NOMO-1 (cell line): ENCODE measurements at regions not wholly inside any gene's neighbourhood (a gene's known extent, or its start where the extent isn't known, plus 50 kb on each side); places are given as distances from the start of the nearest gene placed in this dataset.
"Not testable (repeated sequence)": the region's sequence is repeated elsewhere in the genome, so short reads cannot be mapped to it uniquely, and the experiment has no call there.

Experiments used
- DNase-seq, 2 experiments: peaks; one replicate each; lab custom pipeline; 2025; ENCODE audit not compliant: unreplicated experiment in 2 of 2; lab: John Stamatoyannopoulos, UW

DNA sequence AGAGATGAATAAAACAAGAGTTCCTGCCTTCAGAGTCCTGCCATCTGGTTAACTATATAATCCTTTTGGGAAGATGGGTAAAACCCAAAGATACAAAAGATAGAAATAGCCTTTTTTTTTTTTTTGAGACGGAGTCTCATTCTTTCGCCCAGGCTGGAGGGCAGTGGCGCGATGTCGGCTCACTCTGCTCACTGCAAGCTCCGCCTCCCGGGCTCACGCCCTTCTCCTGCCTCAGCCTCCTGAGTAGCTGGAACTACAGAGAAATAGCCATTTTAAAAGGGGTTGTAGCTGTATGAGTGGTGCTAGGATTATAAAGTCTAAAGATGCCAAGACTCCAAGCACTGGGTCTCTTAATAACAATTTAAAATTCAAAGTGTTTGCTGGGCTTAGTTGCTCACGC is 97.2 kb downstream of the KDR start:
- DNase-seq = no peak

DNA sequence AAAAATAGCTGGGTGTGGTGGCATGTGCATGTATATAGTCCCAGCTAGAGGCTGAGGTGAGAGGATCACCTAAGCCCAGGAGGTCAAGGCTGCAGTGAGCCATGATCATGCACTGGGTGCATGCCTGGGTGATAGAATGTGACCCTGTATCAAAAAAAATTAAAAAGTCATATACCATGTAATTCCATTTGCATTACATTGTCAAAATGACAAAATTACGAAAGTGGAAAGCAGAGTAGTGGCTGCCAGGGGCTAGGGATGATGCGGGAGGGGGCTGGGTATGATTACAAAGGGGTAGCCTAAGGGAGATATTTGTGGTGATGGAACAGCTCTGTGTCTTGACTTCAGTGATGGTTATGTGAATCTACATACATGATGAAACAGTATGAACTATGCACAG is 97.8 kb downstream of the KDR start:
- no peak for DNase-seq

DNA sequence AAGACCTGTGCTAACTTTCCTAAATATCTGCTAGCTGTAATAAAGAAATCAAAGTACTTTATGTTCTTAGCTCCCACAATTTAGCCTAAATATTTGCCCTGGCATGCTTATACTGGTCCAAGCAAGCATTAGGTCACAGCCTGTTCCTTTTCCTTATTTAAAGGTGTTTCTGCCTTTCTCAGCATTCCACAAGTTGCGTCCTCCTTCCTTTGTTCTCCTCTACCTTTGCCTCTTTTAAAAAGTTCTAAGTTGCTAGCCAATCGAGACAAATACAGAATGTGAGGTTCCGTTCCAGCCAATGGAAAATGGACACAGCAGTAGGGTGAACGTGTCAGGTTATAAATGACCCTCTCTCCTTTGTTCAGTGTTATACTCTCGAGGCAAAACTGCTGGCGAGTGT is 99.9 kb downstream of the KDR start:
- DNase-seq = not testable (repeated sequence)

DNA sequence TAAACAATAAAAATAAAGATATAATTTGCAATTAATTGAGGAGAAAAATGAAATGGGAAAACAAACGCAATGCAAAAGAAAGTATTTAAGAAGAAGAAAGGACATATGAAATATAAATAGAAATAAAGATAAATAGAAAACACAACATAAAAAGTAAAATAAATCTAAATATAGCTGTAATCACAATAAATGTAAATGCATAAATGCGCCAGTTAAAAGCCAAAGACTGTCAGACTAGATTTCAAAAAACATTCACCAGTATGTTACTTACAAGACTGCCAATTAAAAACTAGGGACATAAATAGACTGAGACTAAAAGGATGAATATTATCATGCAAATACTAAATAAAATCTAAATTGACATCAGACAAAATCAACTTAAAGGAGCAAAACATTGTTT is 102.4 kb downstream of the KDR start:
- no peak for DNase-seq

DNA sequence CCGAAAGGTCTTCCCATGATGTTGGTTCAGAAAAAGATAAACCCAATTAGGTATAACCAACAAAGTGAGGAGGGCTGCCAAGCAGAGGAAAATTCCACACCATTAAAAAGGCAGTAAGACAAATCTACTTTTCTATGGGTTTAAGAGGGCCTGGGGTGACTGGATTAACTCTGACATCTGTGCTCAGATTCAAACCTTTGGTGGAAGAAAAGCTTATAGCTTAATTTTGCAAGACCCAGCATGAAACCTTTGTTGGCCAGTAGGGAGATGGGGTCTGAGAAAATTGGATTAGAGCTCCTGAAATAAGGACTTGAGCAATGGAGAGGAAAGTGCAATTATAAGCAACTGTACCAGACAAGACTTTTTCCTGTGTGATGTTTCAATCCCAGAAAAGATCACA is 104.2 kb downstream of the KDR start:
- no peak for DNase-seq

DNA sequence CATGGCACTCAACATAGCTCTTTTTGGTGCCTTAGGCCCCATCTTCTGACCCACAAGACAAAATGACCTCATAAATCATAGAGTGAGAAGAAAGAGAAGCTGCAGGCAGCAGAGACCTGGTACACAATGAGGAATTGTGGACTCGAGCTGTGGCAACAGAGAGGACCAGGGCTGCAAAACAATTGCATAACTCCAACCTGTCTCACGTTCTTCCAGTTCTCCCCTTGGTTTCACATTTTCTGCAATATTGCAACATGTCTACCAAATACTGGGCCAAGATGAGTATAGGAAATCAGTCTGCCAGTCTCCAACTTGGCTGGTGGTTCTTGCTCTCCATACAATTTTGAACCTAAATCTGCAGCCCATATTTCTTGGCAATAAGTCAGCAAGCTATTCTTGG is 105.3 kb downstream of the KDR start:
- DNase-seq = peak; percentile 77 to 90

DNA sequence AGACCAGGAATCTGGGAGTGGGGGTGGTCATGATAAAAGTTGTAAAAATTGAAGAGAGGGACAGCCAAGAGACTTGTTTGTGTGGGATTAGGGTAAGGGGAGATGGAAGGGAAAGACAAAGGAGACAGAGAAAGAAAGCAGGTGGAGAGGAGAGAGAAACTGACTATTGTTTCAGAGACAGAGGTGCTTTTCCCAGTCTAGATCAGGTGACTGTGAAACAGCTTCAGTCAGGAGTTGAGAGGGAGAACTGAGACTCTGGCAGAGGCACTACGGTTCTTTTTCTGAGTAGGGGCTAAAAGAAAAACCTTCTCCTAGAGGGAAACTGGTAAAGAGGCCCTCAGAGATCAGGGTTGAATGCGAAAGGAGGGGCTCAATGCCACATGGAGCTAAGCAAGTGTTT is 106.4 kb downstream of the KDR start:
- DNase-seq = no peak

DNA sequence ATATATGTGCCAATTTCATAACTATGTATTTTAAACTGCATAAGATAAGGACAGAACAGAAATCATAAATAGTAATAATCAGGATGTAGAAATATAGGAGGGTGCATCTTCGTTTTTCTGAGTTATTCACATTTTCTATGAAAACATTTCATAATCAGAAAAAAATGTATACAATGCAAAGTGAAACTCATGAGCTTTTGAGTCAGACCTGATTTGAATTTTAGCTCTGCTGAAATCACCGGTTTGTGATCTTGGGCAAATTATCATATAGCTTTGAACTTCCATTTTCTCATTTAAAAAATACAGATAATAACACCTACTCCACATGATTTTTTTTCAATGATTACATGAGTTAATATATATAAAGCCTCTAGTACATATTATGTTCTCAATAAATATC is 106.9 kb downstream of the KDR start:
- no peak for DNase-seq

DNA sequence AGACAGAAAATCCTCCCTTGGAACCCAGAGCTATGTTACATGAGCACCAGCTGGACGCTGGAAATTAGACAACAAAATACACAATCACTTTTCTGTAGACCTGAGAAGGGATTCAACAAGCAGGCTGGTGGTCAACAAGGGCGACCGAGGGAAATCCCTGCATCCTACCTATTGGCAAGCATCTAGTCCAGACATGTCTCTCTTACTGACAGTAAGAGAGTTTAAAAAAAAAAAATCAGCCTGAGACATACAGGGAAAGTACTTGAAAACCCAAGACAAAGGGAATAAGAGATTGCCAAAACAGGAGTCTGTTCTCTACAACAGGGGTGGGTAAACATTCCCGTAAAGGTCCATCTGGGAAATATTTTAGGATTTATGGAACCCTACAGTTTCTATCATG is 108.0 kb downstream of the KDR start:
- no peak for DNase-seq

DNA sequence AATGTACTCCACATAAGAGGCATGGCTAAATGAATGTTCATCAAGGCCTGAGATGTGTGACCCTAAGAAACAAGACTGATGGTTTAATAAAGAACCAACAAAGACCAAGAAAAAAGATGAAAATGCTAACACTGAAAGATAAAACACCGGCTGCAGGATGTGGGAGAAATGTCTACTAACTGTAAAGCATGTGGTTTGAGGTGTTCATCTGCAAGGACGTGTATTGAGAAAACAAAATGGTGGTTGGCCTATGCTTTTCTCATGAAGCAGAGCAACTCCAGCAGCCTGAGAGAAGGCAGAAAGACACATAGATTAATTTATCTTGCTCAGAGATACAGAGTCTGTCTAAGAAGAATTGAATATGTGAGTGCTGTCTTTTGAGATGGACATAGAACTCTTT is 109.3 kb downstream of the KDR start:
- DNase-seq = no peak

DNA sequence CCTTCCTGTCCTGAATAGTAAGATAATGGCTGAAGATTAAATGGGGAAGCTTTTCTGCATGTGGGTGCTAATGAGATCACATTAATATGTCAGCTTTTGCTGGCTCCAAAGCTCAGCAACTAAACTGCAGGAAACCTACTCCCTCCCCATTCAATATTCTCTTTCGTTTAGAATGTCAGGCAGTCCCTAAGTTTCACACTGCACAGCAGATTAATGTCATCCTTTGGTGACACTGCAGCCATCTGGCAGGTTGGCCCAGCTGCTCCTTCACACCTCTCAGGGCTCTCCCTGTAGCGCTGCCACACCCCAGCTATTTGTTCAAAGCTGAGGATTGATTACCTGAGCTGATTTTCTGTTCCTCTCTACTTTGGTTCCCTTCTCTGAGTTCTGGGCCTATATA is 110.5 kb downstream of the KDR start:
- no peak for DNase-seq

DNA sequence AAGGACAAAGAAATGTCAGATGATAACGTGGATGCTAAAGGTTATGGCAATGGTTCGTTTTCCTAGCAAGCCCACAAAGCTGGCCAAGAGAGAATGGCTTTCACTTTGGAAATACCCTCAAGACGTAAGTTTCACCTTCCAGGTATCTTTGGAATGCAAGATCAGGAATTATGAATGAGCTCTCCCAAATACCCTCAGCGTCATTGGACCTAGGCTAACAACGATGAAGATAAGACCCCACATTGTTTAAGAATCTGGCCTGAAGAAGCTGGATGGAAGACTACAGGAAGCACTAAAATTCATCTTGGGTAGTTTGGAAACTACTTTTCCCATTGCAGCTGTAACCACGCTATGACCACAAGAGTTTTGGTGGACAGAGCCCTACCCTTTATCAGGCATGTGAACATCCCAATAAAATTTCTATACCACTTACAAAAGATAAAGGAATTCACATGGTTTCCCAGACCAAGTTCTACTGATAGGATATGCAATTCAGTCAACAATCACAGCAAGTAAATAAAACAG is 111.9 kb downstream of the KDR start:
- no peak for DNase-seq

DNA sequence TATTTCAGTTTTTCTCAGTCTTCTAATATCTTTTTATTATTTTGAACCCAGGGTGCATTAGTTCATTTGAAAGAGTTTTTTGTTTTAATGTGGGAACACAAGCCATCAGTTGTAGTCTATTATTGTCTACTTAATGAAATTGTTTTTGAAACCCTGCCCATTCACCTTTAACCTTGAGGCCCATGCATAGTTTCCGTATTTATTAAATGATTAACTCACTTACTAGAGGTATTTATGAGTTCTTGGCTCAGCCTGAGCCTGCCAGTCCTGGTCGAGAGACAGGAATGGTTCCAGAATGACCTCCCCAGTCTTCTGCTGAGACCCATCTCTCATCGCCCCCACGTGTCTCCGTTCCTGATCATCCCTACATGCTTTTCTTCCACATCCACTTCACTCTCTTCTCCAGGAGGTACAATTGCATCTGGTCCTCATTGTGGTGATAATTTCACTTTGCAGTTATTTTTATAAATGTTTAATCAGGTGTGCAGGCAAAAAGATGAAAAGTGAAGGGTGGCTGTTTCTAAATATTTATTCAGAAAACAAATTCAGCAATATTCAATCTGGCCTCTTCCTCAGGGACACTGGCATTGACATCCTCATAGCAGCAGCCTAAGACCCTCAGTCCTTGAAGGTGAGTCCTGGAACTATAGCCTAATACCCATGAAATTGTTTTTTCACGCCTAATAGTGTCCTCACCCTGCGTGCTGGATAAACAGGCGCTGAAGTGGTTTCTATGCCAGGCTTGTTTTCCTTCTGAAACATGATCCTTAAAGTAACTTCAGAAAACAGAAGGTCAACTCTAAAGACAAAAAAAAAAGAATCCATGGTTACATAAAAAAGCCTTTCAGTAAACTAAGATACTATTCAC is 112.8 kb downstream of the KDR start:
- DNase-seq = no peak

DNA sequence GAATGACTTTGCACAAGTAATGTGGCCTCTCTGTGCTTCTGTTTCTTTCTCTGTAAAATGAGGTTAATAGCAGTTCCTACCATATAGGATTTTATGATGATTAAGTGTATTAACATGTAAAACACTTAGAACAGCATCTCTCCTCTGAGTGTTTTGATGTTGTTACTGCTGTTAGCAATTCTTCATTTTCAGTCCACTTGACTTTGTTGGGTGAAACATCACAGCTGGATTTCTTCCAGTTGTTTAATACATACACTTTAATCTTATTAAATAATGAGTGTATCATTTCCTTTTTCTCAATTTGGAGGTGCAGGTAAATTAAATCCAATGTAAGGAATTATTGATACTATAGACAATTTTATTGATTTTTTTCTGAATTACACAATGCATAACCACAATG is 113.6 kb downstream of the KDR start:
- no peak for DNase-seq

DNA sequence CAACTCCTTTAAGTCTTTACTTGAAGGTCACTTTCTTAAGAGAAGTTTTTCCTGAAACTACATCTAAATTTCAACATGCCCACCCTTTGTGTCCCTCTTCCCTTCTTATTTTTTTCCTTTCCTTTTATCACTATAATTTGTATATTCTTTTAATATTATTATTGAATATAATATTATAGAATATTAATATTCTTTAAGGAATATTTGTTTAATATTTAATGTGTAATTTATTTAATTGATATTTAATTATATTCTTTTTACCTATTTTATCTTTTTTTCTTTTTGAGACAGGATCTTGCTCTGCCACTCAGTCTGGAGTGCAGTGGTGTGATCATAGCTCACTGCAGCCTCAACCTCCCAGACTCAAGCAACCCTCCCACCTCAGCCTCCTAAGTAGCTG is 114.8 kb downstream of the KDR start:
- DNase-seq = no peak

DNA sequence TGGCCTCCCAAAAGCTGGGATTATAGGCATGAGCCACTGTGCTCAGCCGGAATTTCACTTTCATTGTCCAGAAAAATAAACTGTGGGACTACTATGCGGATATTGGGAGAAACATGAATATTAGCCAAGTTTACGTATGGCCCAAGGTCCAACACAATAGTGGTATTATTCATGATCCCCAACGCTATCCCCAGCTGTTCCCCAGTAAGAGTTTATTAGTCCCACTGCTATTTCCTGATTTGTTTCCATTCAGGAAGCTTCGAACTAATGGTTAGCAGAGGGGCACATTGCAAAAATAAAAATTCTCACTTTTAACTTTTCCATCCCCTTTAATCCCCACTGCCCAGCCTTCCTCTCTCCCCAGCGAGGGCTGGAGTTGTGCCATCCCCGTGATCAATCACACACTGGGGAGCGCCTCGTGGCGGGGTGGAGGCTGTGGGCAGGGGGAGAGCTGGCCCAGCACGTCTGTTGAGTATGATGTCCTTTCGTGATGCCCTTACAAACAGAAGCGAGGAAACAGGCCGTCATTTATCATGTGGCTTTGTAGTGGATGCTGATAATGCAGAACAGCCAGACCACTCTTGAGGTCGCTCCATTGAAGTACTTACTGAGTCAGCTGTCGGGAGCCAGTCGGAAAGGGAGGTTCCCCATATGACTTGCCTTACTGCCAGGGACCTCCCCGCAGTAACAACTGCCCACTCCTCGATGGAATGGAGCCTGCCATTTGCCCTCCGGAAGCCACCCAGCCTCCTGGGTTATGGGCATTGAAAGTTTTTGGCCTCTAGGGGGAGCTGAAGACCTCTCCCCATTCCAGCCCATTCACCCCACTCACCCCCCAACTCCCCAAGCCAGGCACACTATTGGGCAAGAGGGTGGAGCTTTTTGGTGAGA is 117.0 kb downstream of the KDR start:
- DNase-seq = peak in 1 of 2 experiments; percentile 1

DNA sequence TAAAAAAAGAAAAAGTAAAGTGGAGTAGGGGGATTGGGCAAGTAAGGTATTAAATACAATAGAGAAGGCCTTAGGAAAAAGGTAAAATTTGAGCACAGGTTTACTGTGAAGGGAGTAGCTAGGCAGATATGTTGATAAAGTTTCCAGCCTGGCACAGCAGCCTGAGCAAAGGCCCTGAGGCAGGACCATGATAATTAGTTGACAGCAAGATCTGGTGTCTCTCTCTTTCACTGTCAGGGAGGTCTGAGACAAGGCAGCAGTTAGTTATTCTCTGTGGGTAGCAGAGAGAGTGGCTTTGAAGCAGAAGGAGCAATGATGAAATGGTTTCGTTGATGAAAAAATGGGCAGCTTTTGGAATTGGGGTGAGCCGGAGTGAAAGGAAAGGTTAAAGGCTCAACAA is 119.5 kb downstream of the KDR start:
- DNase-seq = no peak

DNA sequence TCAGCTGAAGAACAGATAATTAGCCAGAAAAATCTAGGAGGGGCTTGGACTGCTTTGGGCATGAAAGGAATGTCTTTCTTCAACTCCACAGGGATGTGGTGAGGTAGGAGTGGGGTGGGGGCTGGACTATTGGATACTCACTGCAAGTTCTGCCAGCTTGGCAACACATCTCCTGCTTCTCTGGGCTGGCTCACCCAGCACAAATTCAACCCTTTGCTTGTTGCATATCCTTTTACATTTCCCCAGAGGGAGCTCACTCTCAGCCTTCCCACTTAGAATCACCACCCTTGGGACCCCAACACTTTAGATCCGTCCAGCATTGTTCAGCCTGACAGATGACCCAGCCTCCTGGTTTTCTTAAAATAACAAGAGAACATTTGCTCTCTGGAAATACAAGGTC is 120.6 kb downstream of the KDR start:
- DNase-seq = no peak

DNA sequence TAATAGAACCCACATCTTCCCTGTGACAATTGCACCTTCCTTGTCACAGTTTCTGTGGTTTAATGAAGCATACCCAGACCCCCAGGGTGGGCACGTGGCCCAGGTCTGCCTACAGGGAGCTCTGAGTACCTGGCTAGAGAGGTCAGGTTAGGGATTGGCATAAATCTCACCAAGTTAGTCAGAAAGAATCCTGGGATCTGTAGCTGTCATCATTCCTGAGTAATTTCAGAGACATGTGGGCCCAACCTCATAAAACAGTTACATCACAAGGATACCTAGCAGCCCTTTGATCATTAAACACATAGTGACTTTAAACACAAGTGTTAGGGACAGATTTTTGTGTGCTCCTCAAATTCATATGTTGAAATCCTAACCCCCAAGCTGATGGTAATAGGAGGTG is 123.0 kb downstream of the KDR start:
- DNase-seq = no peak

DNA sequence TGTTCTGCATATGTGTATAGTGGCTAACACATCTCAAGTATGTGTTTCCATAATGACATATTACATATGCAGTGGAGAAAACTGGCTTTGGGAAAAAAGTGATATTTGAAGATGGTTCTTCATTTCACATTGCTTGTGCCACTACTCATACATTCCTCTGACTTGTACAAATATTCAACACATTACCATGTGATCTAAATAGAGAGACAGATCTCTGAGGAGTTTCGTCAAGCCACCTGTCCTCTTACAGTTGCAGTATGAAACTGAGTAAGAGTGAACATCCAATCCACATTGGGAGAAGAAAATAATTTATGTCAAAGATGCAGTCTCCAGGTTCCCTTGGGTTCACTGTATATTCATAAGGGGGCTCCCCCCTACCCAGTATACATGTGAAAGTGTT is 123.9 kb downstream of the KDR start:
- no peak for DNase-seq

DNA sequence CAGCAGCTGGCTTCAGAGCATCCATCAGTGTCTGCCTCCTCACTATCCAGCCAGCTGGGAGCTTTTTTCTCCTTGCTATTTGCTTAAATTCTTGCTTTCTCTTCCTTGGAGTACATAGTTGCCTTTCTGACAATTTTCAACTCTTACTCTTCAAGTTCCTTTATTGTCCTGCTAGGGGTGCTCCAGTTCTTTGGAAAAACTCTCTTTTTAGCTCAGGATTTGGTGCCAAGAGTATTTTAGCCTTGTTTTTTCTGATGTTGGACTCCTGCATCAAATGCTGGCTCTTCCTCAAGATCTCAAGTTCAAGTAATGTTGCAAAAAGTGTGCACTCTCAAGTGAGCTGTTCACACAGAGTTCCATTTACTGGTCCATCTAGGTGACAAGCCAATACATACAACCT is 126.4 kb downstream of the KDR start:
- DNase-seq = no peak
